Left kidney (tissue), 1 donor: ENCODE measurements at regions not wholly inside any gene's neighbourhood (a gene's known extent, or its start where the extent isn't known, plus 50 kb on each side); places are given as distances from the start of the nearest gene placed in this dataset.
A peak's percentile ranks its signal among the peaks of the same experiment; 100 is the strongest.
"Not testable (repeated sequence)": the region's sequence is repeated elsewhere in the genome, so short reads cannot be mapped to it uniquely, and the experiment has no call there.

Source experiments
- DNase-seq: peaks from one replicate; pipeline ENCODE4 v3.0.0-alpha.2; 2013

GRCh38 chrX:44096666-44097065 is 123.5 kb upstream of the NDP start:
- no peak for DNase-seq

DNA sequence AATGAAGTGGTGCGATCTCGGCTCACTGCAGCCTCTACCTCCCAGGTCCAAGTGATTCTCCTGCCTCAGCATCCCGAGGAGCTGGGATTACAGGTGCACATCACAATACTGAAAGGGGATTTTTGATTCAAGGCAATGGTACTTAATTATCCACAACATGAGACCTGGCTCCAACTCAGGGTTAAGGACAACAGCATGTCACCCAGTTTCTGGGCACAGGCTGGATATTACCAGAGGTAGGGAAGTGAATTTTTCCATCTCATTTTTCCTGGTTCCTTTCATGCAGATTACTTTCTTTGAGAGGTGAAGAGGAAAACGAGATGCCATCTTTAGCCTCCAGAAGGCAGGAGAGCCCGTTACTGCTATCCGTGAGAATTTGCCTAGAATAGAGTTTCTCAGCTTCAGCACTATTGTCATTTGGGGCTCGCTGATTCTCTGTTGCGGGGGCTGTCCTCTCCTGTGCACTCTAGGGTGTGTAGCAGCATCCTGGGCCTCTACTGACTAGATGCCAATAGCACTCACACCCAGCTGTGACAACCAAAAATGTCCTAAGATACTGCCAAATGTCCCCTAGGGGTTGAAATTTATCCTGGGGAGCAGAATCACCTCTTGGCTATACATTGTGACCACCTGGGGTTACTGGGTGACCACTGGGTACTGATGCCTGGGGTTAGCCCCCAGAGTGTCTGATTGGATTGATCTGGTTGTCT is 121.8 kb upstream of the NDP start:
- DNase-seq = no peak

GRCh38 chrX:44093431-44093830 is 120.2 kb upstream of the NDP start:
- no peak for DNase-seq

GRCh38 chrX:44092778-44093177 is 119.6 kb upstream of the NDP start:
- no peak for DNase-seq

- DNase-seq = no peak
These were observed 115.4 kb upstream of the NDP start for GRCh38 chrX:44088510-44089144.

- no peak for DNase-seq
These were observed 112.0 kb upstream of the NDP start for GRCh38 chrX:44085209-44085608.

GRCh38 chrX:44082829-44083228 is 109.6 kb upstream of the NDP start:
- DNase-seq = no peak

- no peak for DNase-seq
These were observed 106.9 kb upstream of the NDP start for GRCh38 chrX:44080083-44080482.

DNA sequence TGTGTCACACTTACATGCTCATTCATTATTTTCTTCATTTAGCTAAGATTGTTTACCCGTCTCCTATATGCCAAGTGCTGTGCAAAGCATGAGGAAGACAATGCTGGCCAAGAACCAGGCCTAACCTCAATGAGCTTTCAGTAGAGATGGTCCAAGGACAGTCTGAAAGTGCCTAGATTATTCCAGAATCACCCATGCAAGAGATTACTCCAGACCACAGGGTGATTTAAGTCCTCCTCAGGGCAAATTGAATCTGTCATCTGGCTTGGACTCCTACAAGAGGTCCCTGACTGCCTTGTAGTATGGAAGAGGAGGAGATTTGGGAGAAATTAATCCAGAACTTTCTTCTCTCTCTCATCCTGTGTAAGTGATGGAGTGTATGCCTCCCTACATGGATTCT is 99.4 kb upstream of the NDP start:
- no peak for DNase-seq

GRCh38 chrX:44071847-44072551 is 98.8 kb upstream of the NDP start:
- DNase-seq = no peak

GRCh38 chrX:44071070-44071645 is 98.0 kb upstream of the NDP start:
- DNase-seq = no peak

DNA sequence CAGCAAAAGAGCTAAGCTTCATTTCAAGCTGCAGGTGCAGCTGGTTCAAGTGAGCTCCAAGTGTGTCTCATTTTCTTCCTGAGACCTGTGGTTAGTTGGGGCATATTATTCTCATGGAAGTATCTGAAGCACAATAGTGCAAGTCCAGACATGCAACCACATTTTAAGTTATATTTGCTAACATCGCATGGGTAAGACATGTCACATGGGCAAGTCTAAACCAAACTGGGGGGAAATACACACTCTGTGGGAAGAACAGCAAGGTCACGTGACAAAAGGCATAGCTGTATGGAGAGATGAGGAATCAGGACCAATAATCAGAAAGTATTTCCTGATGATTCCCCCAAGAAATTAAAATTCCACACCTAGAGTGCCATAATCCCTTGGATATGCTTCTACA is 94.9 kb upstream of the NDP start:
- DNase-seq = no peak

- DNase-seq = no peak
These were observed 90.4 kb upstream of the NDP start for GRCh38 chrX:44063606-44064005.

DNA sequence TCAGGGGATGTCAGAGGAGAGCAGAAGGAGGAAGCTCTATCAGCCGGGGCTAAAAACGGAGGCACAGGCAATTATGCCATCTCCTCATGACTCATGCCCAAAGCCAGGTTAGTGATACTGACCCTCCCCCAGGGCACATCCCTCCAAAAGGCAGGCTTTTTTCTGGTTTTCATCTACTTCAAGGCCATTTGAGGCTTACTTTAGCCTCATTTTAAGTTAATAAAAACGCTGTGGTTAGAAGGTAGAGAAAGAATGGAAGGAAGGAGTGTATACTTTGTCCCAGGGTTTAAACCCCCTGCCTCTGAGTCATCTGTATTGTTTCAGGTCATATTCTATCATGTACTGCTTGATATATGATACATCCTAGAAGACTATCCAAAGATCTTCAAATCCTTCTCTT is 89.7 kb upstream of the NDP start:
- no peak for DNase-seq

GRCh38 chrX:44061968-44062614 is 88.9 kb upstream of the NDP start:
- DNase-seq = peak; percentile 7

DNA sequence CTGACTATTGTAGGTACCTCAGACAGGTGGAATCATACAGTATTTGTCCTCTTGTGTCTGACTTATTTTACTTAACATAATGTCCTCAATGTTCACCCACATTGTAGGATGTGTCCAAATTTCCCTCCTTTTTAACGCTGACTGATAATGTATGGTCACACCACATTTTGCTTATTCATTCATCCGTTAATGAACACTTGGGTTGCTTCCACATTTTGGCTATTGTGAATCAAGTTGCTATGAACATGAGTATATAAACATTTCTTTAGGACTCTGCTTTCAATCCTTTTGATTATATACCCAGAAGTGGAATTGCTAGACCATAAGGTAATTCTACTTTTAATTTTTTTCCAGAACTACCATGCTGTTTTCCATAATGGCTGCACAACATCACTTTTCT is 87.0 kb upstream of the NDP start:
- no peak for DNase-seq

DNA sequence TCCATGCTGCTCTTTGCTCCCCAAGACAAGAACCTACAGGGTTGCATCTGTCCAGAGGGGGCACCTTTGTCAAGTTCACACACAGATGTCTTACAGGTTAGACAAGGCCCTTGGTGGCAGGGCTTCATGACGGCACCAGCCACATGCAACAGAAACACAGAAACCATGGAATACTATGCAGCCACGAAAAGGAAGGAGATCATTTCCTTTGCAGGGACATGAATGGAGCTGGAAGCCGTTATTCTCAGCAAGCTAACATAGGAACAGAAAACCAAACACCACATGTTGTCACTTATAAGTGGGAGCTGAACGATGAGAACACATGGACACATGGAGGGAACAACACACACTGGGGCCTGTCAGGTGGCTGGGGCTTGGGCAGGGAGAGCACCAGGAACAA is 85.1 kb upstream of the NDP start:
- no peak for DNase-seq

DNA sequence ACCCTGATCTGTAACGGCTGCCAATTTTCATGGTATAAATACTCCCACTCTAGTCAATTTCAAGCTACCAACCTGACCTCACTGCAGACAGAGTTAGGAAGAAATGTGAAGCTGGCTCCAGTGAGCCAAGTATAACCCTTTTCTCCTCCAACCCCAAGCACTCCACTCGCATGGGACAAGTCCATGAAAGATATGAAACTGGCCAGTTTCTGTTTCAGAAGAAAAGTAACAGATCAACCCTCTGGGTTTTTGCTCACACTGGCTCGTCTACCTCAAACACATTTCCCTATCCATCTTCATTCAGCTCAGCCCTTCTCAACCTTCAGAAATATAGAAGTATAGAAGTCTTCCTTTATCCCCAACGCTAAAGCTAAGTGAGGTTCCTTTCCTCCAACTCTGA is 82.4 kb upstream of the NDP start:
- no peak for DNase-seq

- DNase-seq = no peak
These were observed 81.8 kb upstream of the NDP start for GRCh38 chrX:44054863-44055601.

GRCh38 chrX:44045106-44045505 is 71.9 kb upstream of the NDP start:
- DNase-seq = not testable (repeated sequence)

DNA sequence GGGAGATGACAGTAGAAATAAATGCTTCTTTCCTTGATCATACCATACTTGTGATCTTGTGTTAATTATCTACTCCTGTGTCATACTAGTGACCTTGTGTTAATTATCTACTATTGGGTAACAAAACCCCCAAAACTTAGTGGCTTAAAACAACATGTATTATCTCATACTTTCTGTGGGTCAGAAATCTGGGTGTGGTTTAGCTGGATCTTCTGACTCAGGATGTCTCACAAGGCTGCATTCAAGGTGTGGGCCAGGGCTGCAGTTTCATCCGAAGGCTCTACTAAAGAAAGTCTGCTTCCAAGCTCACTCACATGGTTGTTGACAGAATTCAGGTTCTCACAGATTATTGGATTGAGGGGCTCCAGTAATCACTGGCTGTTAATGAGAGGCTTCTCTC is 70.3 kb upstream of the NDP start:
- DNase-seq = no peak

DNA sequence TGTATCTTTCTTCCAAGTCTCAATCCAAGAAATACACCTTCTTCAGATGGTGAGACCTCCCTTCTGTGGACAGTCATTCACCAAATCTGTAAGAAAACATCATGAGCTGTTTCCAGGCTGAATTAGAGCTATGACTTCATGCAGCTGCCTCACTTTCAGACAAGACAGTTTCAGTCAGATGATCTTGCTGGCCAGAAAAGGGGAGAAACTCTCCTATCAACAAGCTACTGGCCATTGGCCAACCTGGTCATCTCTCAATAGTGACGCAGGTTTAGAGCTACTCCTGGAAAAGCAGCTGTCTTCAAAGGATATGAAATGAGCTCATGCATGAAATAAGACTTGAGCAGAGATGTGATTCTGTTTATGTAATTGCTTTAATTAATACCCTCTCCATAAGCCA is 69.6 kb upstream of the NDP start:
- DNase-seq = no peak
